Caki2 (cell line): ENCODE measurements at regions not wholly inside any gene's neighbourhood (a gene's known extent, or its start where the extent isn't known, plus 50 kb on each side); places are given as distances from the start of the nearest gene placed in this dataset.

ENCODE experiments used
- DNase-seq: peaks from one replicate; pipeline ENCODE4 v3.0.0-alpha.2; 2015; ENCODE audit warnings: low read depth
- in situ Hi-C: cut with HindIII; loops from 2 replicates; pipeline ENCODE4 v1.10.0; 2016; ENCODE audit warnings: low sequenced_read_pairs, low pct_unique_long_range_greater_than_20kb, mixed read lengths

DNA sequence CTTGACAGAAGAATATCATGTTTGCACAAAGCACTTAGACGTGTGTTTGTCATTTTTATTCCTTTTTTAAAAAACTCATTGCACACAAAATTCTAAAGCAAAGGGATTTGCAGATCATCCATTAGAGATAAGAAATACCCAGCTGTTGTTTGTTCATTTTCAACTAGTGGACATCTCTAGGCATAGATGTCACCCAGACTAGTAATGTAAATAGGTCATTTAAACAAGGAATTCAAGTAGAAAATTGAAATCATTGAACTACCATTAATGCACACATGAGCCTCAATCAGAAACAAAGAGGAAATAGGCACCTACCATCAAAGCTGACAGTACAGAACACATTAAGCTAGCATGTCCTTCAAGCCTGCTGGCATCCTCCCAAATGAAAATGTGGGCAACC lies 107.3 kb downstream of the OR2K2 start:
- in situ Hi-C loops: no loop called here
- no peak for DNase-seq

GRCh38 chr9:111212874-111213273 lies 117.2 kb downstream of the OR2K2 start:
- in situ Hi-C loops: no loop called here
- no peak for DNase-seq

DNA sequence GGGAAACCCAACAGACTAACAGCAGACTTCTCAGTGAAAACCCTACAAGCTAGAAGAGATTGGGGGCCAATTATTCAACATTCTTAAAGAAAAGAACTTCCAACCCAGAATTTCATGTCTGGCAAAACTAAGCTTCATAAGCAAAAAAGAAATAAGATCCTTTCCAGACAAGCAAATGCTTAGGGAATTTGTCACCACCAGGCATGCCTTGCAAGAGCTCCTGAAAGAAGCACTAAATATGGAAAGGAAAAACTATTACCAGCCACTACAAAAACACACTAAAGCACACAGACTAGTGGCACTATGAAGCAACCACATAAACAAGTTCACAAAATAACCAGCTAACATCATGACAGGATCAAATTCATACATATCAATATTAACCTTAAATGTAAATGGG lies 131.1 kb downstream of the OR2K2 start:
- no peak for DNase-seq
- in situ Hi-C loops: no loop called here

DNA sequence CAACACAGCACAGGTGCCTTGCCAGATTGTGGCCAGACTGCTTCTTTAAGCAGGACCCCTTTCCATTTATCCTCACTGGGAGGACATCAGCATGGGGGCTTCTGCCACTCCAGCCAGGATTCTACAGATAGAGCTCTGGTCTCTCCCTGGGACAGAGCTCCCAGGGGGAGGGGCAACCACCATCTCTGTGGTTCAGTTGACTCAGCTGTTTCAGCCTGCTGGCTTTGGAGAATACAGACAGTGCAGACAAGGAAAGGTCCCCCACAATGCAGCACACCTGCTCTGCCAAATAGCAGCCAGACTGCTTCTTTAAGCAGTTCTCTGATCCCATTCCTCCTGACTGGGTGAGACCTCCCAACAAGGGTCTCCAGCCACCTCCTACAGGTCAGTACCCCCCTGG lies 132.8 kb downstream of the OR2K2 start:
- in situ Hi-C loops: no loop called here
- no peak for DNase-seq

- no peak for DNase-seq
- in situ Hi-C loops: no loop called here
Observed at GRCh38 chr9:111195766-111196165, 134.3 kb downstream of the OR2K2 start.

GRCh38 chr9:111193095-111193494 lies 136.9 kb downstream of the OR2K2 start:
- DNase-seq: no peak
- in situ Hi-C loops: no loop called here

GRCh38 chr9:111192650-111193049 lies 137.4 kb downstream of the OR2K2 start:
- in situ Hi-C loops: no loop called here
- DNase-seq: no peak

DNA sequence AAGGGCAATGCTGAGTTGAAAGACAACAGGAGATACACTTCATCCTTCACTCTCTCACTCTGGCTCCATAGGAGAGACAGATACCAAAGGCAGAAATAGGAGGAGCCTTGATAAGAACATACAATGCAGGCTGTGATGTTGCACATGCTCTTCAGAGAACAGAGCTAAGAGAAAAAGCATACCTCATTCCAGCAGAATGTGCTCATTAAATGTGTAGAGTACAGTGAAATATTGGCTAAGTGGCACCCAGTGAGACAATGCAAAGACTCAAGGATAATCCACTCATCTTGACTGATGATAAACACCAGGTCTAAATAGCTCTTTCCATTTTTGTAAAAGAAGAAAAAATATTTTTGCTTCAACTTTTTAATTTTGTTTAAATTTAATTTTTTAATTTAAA lies 139.7 kb downstream of the OR2K2 start:
- no peak for DNase-seq
- in situ Hi-C loops: no loop called here

DNA sequence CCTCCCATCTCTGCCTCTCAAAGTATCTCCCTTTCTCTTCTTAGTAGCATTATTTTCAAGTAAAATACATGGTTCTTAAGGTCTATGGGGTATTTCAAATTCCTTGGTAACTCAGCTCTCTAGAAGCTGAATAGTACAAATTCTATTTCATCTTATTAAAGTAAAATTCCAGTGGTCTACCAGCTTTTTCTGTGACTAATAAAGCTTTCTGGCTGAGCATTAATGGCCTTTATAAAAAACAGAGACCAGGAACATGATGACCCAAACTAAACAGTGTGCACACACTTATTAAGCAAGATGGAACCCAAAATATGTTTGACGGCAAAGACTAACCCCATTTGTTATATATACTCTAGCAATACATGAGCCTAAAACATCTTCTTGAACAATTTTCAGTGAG lies 142.6 kb downstream of the OR2K2 start:
- in situ Hi-C loops: no loop called here
- no peak for DNase-seq

GRCh38 chr9:111186021-111186530 lies 143.9 kb downstream of the OR2K2 start:
- no peak for DNase-seq
- in situ Hi-C loops: no loop called here

GRCh38 chr9:111180811-111181210 lies 142.5 kb upstream of the LPAR1 start:
- no peak for DNase-seq
- in situ Hi-C loops: no loop called here

- no peak for DNase-seq
- in situ Hi-C loops: no loop called here
Observed at GRCh38 chr9:111179577-111179976, 141.3 kb upstream of the LPAR1 start.

DNA sequence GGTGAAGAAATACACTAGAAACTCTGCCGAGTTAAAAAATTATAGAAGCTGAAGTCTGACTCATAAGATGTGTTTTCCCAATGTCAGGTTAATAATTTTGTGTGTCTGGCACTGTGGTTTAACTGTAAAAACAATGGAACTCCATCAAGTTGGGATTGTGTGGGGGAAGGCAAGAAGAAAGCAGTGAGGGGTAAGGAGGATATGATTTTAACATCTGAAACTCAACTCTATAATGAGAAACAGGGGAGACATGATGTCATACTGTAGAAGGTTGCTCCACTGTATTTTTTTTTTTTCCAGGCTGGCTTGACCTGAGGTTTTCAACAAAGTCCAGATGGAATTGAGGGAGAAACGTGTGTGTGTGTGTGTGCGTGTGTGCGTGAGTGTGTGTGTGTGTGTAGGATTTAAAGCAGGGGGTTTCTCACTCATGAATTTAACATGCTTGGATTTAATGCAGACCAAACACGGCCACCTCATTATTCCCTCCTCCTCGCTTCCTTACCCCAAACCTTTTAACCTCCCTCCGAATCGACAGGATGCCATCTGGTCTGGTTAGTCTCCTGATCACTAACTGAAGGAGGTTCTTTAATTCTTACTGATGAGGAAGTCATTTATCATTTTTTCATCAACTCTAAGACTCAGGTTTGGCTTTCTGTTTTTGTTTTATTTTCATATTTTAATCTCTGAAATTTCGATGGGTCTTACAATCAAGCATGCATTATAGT lies 140.2 kb upstream of the LPAR1 start:
- in situ Hi-C loops: no loop called here
- DNase-seq: peak; percentile 92

DNA sequence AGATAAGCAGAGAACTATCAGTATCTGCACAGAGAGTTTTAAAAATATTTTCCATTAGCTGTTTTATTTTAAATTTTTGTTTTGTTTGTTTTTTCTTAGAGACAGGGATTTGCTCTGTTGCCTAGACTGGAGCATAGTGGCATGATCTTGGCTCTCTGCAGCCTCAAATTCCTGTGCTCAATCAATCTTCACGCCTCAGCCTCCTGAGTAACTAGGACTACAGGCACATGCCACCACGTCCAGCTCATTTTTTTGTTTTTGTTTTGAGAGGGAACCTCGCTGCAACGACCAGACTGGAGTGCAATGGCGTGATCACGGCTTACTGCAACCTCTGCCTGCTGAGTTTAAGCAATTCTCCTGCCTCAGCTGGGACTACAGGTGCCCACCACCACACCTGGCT lies 138.2 kb upstream of the LPAR1 start:
- peak; percentile 49 for DNase-seq

DNA sequence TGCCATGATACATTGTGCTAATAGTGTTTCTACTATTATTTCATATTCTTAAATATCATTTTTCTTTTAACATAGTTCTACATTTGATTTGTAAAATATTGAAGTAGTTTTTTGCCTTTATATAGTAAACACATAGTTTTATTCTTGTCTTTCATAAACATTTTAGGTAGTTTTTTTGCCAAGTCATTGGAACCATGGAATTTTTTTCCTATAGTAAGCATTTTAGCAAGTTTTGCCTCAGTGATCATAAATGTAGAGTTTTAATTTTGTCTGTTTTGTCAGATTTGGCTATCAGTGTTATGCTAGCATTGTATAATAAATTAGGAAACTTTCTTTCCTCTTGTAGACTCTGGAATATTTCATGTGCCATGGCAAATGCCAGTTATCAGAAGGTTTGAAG lies 137.1 kb upstream of the LPAR1 start:
- no peak for DNase-seq
- in situ Hi-C loops: no loop called here

More for the DNA sequence above, 138.2 kb upstream of the LPAR1 start:
- in situ Hi-C loops: no loop called here

GRCh38 chr9:111167341-111167740 lies 129.1 kb upstream of the LPAR1 start:
- in situ Hi-C loops: no loop called here

GRCh38 chr9:111163716-111164389 lies 125.6 kb upstream of the LPAR1 start:
- in situ Hi-C loops: no loop called here
- no peak for DNase-seq

More at GRCh38 chr9:111167341-111167740, 129.1 kb upstream of the LPAR1 start:
- peak; percentile 17 for DNase-seq

DNA sequence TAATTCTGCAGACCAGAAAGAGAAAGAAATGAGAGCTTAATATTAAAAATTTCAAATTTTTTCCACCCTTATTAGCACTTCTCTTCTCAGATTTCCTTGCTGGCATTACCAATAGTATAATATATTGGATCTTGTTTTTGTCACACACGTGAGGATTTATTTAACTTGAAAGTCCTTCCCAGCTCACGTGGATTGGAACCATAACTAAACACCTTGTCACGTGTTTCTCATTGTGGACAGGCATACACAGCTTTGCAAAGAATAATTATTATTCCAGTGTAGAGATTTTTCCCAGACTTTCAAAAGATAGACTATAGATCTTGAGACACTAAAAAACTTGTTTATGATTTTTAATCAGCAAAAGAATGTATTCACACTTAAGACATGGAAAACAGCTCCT lies 123.8 kb upstream of the LPAR1 start:
- in situ Hi-C loops: no loop called here
- no peak for DNase-seq

- peak; percentile 45 for DNase-seq
- in situ Hi-C loops: no loop called here
Observed at GRCh38 chr9:111161015-111161415, 122.7 kb upstream of the LPAR1 start.

GRCh38 chr9:111158999-111159398 lies 120.7 kb upstream of the LPAR1 start:
- in situ Hi-C loops: no loop called here
- no peak for DNase-seq
